Mammary epithelial cell (primary cell): ENCODE measurements at regions not wholly inside any gene's neighbourhood (a gene's known extent, or its start where the extent isn't known, plus 50 kb on each side); places are given as distances from the start of the nearest gene placed in this dataset.

ENCODE experiments used
- CTCF ChIP-seq, 2 donors: IDR thresholded peaks in 1 of 2; conservative IDR thresholded peaks in 1 of 2; 2 replicates each; pipeline ENCODE4 v1.5.1; 2011 to 2012; ENCODE audit warnings: inconsistent platforms in 2 of 2, low read length in 2 of 2, mild to moderate bottlenecking in 2 of 2, control low read depth in 1 of 2, low read depth in 1 of 2; ENCODE audit not compliant: insufficient read depth in 1 of 2; ENCODE audit errors: extremely low read depth in 1 of 2
- EZH2 ChIP-seq: IDR thresholded peaks from 2 replicates; pipeline ENCODE4 v1.6.1; 2012; ENCODE audit warnings: low read length, inconsistent platforms, borderline replicate concordance

GRCh38 chr1:234690872-234691271 is 80.9 kb upstream of the IRF2BP2 start:
- TF ChIP-seq CTCF (conservative IDR thresholded peaks at IDR 0.05 in 1 of 2, IDR thresholded peaks at IDR 0.05 in 1 of 2; ENCODE audit: extremely low read depth in 1 of 2, insufficient read depth in 1 of 2, low read depth in 1 of 2, low read length in 2 of 2) (no peak), EZH2 (no peak)
